Posterior vena cava (tissue), 2 donors: ENCODE measurements at regions not wholly inside any gene's neighbourhood (a gene's known extent, or its start where the extent isn't known, plus 50 kb on each side); places are given as distances from the start of the nearest gene placed in this dataset.

ENCODE experiments used
- DNase-seq: peaks from one replicate; pipeline ENCODE4 v3.0.0-alpha.2; 2020; ENCODE audit warnings: low spot score
- intact Hi-C, 2 donors: fragments of 100-400 bp; cut with DNase I; formaldehyde crosslinking; loops; one replicate each; pipeline versions ENCODE4 v1.14.1 to v1.14.2; 2022 to 2023
- donor health status: DM: yes; HTN: yes; CAD: no.
- donor health status: DM: yes; HTN: yes; CAD: no.

DNA sequence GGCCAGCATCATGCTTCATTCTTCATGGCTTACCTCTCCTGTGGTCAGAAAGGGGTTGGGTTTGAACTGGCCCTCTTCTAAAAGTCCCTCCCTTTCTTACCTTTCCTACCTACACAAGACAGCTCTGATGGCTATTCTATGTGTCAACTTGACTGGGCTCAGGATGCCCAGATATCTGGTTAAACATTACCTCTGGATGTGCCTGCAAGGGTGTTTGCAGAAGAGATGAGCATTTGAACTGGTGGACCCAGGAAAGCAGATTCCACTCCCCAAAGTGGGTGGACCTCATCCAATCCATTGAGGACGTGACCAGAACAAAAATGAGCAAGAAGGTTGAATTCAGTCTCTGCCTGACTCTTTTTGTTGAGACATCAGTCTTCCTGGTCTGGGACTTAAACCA, 79.0 kb upstream of the TCF7L2 start:
- DNase-seq, result no peak
- intact Hi-C loops, result no loop called here

- intact Hi-C loops, result no loop called here
- no peak for DNase-seq
These were observed 77.3 kb upstream of the TCF7L2 start for GRCh38 chr10:112872728-112873127.

GRCh38 chr10:112873541-112873940, 76.5 kb upstream of the TCF7L2 start:
- no peak for DNase-seq
- intact Hi-C loops, result no loop called here

DNA sequence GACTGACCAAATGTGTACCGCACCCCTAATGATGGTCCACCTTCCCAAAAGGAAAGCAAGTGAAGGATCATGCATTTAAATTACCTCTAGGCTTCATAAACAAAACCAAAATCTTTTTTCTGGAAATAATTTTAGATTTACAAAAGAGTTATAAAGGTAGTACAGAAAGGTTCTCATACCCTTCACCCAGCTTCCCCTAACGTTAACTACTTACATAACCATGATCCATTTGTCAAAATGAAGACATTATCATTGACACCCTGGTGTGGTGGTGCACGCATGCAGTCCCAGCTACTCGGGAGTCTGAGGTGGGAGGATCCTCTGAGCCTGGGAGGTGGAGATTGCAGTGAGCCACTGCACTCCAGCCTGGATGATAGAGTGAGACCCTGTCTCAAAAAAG, 75.1 kb upstream of the TCF7L2 start:
- DNase-seq, result no peak
- intact Hi-C loops, result loop anchor here in 1 of 2 donors (5.0 kb wide), 1 partner anchor 1763 kb away; no protein-coding TSS in a partner anchor

DNA sequence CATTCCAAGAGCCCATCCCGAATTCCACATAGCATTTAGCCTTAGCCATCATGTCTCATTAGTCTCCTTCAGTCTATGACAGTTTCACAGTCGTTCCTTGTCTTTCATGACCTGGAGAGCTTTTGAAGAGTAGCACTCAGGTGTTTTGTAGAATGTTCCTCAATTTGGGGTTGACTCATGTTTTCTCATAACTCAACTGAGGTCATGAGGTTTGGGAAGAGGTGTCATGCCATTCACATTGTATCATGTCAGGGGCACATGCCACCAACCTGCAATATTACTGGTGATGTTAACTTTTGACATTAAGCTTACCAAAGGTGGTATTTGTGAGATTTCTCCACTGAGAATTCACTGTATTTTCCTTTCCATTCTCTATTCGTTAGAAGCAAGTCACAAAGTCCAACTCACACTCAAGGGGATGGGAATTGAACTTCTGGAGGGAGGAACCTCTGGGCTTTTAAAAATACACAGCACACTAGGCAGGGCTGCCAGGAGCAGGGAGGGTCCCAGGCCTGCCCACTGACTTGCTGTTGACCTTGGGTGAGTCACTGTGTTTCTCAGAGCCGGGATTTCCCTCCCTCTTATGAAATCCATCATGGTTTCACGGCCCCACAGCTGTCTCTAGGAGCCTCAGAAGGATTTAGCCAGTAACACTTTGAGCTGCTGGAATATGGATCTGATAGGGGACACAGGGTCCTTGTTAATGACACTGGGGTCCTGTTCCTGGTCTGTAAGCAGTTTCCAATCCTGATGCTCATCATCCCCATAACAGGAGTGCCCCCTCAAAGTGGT, 74.4 kb upstream of the TCF7L2 start:
- intact Hi-C loops, result loop anchor here in 1 of 2 donors (5.0 kb wide), 1 partner anchor 1763 kb away; no protein-coding TSS in a partner anchor
- peak; percentile 82 for DNase-seq

DNA sequence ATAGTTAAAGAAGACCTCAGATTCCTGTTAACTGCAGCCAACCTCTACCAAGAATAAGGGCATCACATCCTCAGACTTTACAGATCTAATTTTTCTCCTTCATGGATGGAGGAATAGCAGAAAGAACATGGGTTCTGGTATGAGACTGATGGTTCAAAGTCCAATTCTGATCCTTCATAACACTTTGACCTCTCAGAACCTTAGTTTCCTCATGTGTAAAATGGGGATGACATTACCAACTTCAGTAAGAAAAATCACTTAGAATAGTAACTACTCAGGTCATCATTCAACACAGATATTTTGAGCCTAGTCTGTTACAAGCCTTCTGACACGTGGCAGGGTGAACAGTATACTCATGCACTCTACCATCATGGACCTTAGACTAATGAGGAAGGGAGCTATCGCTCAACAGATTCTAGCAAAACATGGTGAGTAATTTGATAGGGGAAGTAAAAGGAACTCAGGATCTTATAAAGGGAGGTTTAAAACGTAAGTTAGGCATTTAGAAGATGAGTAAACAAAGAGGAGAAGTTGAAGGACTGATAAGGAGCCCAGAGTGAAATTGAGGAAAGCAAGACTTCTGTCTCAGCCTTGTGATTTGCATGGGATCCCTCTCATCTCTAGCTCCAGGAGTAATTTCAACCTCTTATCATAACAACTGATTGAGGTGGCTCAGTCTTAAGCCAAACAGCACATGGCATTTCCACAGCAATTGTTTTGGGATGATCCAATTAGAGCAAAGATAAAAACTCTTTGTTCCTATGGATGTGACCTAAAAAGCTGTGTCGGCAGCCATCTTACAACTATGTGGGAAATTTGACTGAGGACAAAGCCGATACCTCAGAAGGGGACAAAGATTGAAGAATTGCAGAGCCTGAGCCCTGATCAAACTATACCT, 69.2 kb upstream of the TCF7L2 start:
- no peak for DNase-seq
- intact Hi-C loops, result loop anchor here in 1 of 2 donors (5.0 kb wide), 1 partner anchor 861 kb away; no protein-coding TSS in a partner anchor

DNA sequence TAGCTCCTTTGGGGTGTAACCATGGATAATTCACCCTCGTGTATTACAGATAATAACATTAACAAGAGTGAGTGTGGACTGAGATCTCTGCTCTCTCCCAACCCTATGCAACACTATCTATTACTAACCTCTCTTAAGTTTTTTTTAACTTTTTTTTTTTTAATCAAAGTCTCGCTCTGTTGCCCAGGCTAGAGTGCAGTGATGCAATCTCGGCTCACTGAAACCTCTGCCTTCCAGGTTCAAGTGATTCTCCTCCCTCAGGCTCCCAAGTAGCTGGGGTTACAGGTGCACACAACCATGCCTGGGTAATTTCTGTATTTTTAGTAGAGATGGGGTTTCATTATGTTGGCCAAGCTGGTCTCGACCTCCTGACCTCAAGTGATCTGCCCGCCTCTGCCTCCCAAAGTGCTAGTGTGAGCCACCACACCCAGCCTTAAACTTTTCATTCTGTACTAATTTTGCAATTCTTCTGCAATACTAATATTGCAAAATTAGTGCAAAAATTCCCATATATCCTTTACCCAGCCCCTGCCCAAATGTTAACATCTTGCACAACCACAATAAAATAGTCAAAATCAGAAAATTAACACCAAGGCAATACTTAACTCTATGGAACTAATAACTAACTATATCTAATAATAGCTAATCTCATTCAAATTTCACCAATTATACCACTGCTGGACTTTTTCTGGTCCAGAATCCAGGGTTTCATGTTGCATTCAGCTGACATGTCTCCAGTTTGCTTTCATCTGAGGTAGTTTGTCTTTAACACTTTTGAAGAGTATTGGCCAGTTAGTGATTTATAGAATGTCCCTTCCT, 66.5 kb upstream of the TCF7L2 start:
- DNase-seq, result no peak
- intact Hi-C loops, result loop anchor here in 1 of 2 donors (5.0 kb wide), 1 partner anchor 859 kb away; no protein-coding TSS in a partner anchor

GRCh38 chr10:112884179-112884504, 65.9 kb upstream of the TCF7L2 start:
- no peak for DNase-seq
- intact Hi-C loops, result loop anchor here in 1 of 2 donors (5.0 kb wide), 1 partner anchor 858 kb away; no protein-coding TSS in a partner anchor

- intact Hi-C loops, result no loop called here
- no peak for DNase-seq
These were observed 63.6 kb upstream of the TCF7L2 start for GRCh38 chr10:112886463-112886862.

DNA sequence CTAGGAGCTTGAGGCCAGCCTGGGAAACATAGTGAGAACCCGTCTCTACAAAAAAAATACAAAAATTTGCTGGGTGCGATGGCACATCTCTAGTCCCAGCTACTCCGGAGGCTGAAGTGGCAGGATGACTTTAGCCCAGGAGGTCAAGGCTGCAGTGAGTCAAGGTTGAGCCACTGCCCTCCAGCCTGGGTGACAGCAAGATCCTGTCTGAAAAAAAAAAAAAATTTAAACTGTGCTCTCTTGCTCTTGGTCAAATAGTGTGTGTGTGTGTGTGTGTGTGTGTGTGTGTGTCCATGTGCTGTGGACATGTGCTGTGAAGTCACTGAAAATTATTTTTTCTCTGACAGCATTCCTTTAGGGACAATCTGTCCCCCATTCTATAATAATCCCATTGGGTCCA, 62.1 kb upstream of the TCF7L2 start:
- DNase-seq, result no peak
- intact Hi-C loops, result no loop called here

DNA sequence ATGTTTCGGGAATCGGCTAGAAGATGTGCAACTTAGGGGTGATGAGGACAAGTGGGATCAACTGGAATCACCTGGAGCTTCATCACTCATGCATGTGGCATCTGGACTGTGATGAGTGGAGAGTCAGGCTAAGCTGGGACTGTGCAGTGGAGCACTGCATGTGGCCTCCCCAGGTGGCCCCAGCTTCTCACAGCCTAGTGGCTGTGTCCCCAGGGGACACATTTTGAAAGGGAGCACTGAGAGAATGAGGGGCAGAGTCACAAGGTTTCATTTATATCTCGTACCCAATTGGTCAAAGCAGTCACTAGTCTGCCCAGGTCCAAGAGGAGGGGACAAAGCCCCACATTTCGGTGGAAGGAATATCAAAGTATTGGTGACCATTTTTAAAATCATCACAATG, 54.8 kb upstream of the TCF7L2 start:
- DNase-seq, result no peak
- intact Hi-C loops, result loop anchor here in 1 of 2 donors (5.0 kb wide), 1 partner anchor 528 kb away; no protein-coding TSS in a partner anchor

DNA sequence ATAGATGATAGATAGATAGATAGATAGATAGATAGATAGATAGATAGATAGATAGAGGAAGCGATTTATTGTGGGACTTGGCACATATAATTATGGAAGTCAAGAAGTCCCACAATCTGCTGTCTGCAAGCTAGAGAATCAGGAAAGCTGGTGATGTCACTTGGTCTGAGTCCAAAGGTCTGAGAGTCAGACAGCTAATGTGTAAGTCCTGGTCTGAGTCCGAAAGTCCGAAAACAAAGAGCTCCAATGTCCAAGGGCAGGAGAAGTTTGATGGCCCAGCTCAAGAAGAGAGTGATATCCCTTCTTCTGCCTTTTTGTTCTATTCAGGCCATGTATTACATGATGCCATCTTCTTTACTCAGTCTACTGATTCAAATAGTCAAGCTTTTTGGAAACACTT, 53.8 kb upstream of the TCF7L2 start:
- DNase-seq, result no peak
- intact Hi-C loops, result loop anchor here in 1 of 2 donors (5.0 kb wide), 1 partner anchor 529 kb away; no protein-coding TSS in a partner anchor

GRCh38 chr10:112896722-112897121, 53.3 kb upstream of the TCF7L2 start:
- no peak for DNase-seq
- intact Hi-C loops, result loop anchor here in 1 of 2 donors (5.0 kb wide), 1 partner anchor 529 kb away; no protein-coding TSS in a partner anchor

DNA sequence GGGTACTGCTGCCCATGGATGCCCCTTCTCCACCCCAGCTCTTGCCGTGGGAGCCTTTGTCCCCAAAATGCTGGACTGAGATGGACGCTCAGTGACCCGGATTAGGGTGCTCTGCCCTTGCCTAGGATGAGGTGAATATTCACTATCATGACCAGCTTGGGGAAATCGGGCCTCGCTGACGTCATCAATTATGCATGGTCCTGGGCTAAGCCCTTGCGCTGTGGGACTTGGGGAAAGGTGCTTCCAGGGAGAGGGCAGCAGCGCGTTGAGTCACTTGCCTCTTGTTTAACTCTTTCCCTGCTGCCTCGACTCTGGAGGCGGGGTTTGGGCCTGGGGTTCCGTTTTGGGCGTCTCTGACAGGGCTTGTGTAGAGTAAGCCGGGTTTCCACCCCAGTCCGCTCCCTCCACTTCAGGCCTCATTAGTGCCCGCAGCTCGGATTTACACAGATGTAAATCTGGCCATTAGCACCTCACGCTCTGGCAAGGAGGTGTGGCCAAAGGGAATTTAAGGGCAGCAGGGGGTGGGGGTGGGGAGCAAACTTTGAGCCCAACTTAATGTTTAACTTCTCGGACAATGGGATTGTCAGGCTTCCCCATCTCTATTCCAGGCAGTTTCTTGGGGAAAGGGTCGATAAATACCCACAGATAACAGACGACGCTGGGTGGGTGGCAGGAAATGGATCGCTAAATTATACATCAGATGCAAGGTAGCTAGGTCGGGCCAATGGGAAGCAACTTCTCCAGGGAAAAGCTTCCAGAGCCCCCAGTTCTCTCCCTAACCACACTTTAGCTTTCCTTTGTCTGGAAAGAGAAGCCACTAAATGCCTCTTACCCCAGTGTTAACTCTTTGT, 51.3 kb upstream of the TCF7L2 start:
- intact Hi-C loops, result loop anchor here in 1 of 2 donors (5.0 kb wide), 1 partner anchor 531 kb away; no protein-coding TSS in a partner anchor
- no peak for DNase-seq

GRCh38 chr10:112899391-112900065, 50.5 kb upstream of the TCF7L2 start:
- intact Hi-C loops, result loop anchor here in 1 of 2 donors (5.0 kb wide), 1 partner anchor 532 kb away; no protein-coding TSS in a partner anchor

More at GRCh38 chr10:112899391-112900065, 50.5 kb upstream of the TCF7L2 start:
- no peak for DNase-seq
